RWPE1 (cell line): ENCODE measurements at regions not wholly inside any gene's neighbourhood (a gene's known extent, or its start where the extent isn't known, plus 50 kb on each side); places are given as distances from the start of the nearest gene placed in this dataset.

Source experiments
- CTCF ChIA-PET: fragments of 350-600 bp; sonication (Branson Sonifier 250); formaldehyde crosslinking; extraction: SDS; loops from one replicate; lab custom pipeline; 2021; lab: Yijun Ruan, JAX
- POLR2A ChIA-PET: fragments of 400-600 bp; formaldehyde crosslinking; extraction: SDS; loops from one replicate; lab custom pipeline; 2020; ENCODE audit warnings: antibody characterized with exemption; ENCODE audit not compliant: low non-redundant PET; lab: Yijun Ruan, JAX
- DNase-seq: peaks from one replicate; pipeline ENCODE4 v3.0.0; 2012; ENCODE audit warnings: low spot score
- H3K27ac ChIP-seq: fragments of 450-650 bp; 2 replicates; pipeline ENCODE4 v1.5.1; 2017
- TF ChIP-seq, protein P1 (sequence below): fragments of 450-650 bp; conservative IDR thresholded peaks from 2 replicates; pipeline ENCODE4 v1.5.1; 2017; ENCODE audit warnings: low read depth, mild to moderate bottlenecking

DNA sequence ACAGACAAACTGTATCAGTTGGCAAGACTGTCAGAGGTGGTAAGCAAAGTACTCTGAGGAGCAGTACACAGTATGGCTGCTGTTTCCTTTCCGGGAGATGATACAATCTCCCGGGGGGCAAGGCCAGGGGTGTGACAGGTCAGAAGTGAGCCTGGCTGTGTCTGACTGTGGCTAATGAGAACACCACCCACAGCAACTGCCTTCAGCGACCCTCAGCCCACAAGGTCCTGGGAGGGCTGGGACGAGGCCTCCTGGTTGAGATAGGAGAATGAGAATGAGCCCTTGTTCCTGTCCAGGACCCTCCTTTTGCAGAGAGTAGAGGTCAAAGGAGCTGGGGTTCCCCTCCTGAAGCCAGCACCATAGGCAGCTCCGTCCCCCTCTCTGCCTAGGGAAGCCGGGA, 421.7 kb downstream of the TCERG1L start:
- ChIA-PET CTCF (interaction anchor here (0.7 kb wide), 1 partner anchor 10 kb away, joined by 3 read pairs; no protein-coding TSS in a partner anchor), POLR2A (no interaction called here)
- H3K27ac ChIP-seq = no peak overlapping the region
- TF ChIP-seq, protein P1, sequence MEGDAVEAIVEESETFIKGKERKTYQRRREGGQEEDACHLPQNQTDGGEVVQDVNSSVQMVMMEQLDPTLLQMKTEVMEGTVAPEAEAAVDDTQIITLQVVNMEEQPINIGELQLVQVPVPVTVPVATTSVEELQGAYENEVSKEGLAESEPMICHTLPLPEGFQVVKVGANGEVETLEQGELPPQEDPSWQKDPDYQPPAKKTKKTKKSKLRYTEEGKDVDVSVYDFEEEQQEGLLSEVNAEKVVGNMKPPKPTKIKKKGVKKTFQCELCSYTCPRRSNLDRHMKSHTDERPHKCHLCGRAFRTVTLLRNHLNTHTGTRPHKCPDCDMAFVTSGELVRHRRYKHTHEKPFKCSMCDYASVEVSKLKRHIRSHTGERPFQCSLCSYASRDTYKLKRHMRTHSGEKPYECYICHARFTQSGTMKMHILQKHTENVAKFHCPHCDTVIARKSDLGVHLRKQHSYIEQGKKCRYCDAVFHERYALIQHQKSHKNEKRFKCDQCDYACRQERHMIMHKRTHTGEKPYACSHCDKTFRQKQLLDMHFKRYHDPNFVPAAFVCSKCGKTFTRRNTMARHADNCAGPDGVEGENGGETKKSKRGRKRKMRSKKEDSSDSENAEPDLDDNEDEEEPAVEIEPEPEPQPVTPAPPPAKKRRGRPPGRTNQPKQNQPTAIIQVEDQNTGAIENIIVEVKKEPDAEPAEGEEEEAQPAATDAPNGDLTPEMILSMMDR = no peak
- no peak for DNase-seq

- ChIA-PET CTCF (no interaction called here), POLR2A (no interaction called here)
- DNase-seq = no peak
- TF ChIP-seq, protein P1 = no peak
- H3K27ac ChIP-seq = no peak overlapping the region
Measured at GRCh38 chr10:130891066-130891465, 420.5 kb downstream of the TCERG1L start.

DNA sequence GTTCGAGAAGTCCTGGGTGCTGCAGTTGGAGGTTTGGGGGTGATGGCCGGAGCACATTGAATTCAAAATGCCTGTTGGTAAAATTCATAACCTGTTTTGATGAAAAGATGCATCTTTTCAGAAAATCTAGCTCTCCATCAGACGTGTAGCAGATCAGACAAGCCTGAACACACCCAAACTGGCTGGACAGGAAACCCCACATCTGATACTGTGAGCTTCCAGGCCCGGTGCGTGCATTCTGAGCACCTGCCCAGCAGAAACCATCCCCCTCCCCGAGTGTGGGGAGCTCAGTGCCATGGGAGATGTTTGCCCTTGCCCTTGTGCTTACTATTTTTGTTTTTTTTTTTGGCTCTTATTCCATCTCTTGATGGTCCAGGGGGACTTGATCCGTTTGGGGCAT, 417.1 kb downstream of the TCERG1L start:
- TF ChIP-seq, protein P1 = no peak
- no peak for DNase-seq
- no peak overlapping the region for H3K27ac ChIP-seq
- ChIA-PET CTCF (no interaction called here), POLR2A (no interaction called here)

- POLR2A ChIA-PET = no interaction called here
- H3K27ac ChIP-seq = no peak overlapping the region
- CTCF ChIA-PET = no interaction called here
- TF ChIP-seq, protein P1 = no peak
- DNase-seq = no peak
Measured at GRCh38 chr10:130895161-130895560, 416.4 kb downstream of the TCERG1L start.

GRCh38 chr10:130897815-130898214, 413.7 kb downstream of the TCERG1L start:
- TF ChIP-seq, protein P1 = no peak
- ChIA-PET CTCF (no interaction called here), POLR2A (no interaction called here)
- no peak overlapping the region for H3K27ac ChIP-seq
- DNase-seq = no peak

DNA sequence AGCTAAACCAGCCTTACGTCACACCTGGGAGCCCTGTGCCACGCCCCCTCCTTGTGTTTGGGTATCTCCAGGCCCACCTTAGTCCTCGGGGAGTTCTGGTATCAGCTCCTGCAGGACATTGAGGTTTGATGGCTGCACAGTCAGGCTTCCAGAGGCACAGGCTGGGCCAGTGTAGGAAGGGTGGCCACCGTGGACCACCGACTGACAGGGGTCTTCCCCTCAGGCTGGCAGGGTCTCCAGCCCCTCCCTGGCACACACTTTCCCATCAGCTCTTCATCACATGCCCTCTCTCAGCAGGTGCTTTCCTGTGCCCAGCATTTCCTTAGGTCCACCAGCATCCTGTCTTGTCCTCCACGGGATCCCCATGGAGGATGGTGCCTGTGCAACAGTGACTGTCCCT, 413.1 kb downstream of the TCERG1L start:
- ChIA-PET CTCF (no interaction called here), POLR2A (no interaction called here)
- TF ChIP-seq, protein P1 = no peak
- DNase-seq = no peak
- no peak overlapping the region for H3K27ac ChIP-seq

- DNase-seq = no peak
- TF ChIP-seq, protein P1 = no peak
- ChIA-PET POLR2A (no interaction called here), CTCF (interaction anchor here (1.1 kb wide), 1 partner anchor 10 kb away, joined by 3 read pairs; no protein-coding TSS in a partner anchor)
- no peak overlapping the region for H3K27ac ChIP-seq
Measured at GRCh38 chr10:130899856-130900255, 411.7 kb downstream of the TCERG1L start.
